ENCODE measurements at regions not wholly inside any gene's neighbourhood (a gene's known extent, or its start where the extent isn't known, plus 50 kb on each side); places are given as distances from the start of the nearest gene placed in this dataset.

GRCh38 chr2:114238910-114239559 is 203.4 kb upstream of the DPP10 start:
- Mint-ChIP-seq H3K4me3 (no peak overlapping the region), H3K4me1 (no peaks in the 10 kb centered on the region), H3K9me3 (peaks cover 2 to 5% of the 10 kb centered on the region in 2 donors), H3K36me3 (no peaks in the 10 kb centered on the region), H3K27ac (no peak overlapping the region), H3K27me3 (ENCODE audit: low read depth in 2 of 2) (peaks cover 0 to 2% of the 10 kb centered on the region in 2 donors)
- no peaks in the 10 kb centered on the region for H3K4me1 ChIP-seq (ENCODE audit: control insufficient read depth, insufficient read depth, low read length)
- no peaks in the 10 kb centered on the region for H3K27me3 ChIP-seq (ENCODE audit: control insufficient read depth, insufficient read depth, low read length)
- H3K9me3 ChIP-seq (ENCODE audit: control insufficient read depth, insufficient read depth, low read length): peaks cover 8% of the 10 kb centered on the region
- intact Hi-C loops (cut with micrococcal nuclease): no loop called here
- WGBS (ENCODE audit: insufficient coverage): 80% methylated on average over 1 of the region's 3 CpGs
- H3K36me3 ChIP-seq (ENCODE audit: control insufficient read depth, insufficient read depth, low read length): no peaks in the 10 kb centered on the region
- no peak for TF ChIP-seq CTCF (IDR thresholded peaks at IDR 0.05)
- ATAC-seq: no peak
- no peak overlapping the region for H3K4me3 ChIP-seq (ENCODE audit: low read length)
- H3K27ac ChIP-seq (ENCODE audit: low read length): no peak overlapping the region
- DNase-seq: no peak

GRCh38 chr2:114248648-114249047 is 193.8 kb upstream of the DPP10 start:
- Histone ChIP-seq H3K27ac (ENCODE audit: low read length) (no peak overlapping the region), H3K9me3 (ENCODE audit: control insufficient read depth, insufficient read depth, low read length) (no peaks in the 10 kb centered on the region), H3K27me3 (ENCODE audit: control insufficient read depth, insufficient read depth, low read length) (no peaks in the 10 kb centered on the region), H3K4me3 (ENCODE audit: low read length) (no peak overlapping the region), H3K36me3 (ENCODE audit: control insufficient read depth, insufficient read depth, low read length) (no peaks in the 10 kb centered on the region), H3K4me1 (ENCODE audit: control insufficient read depth, insufficient read depth, low read length) (no peaks in the 10 kb centered on the region)
- H3K9me3 Mint-ChIP-seq: peaks cover 0 to 3% of the 10 kb centered on the region in 2 donors
- H3K27me3 Mint-ChIP-seq (ENCODE audit: low read depth in 2 of 2): peaks cover 0 to 4% of the 10 kb centered on the region in 2 donors
- intact Hi-C loops (cut with micrococcal nuclease): no loop called here
- no peak for ATAC-seq
- no peak overlapping the region for H3K4me3 Mint-ChIP-seq
- H3K36me3 Mint-ChIP-seq: no peaks in the 10 kb centered on the region
- H3K4me1 Mint-ChIP-seq: no peaks in the 10 kb centered on the region
- 92% methylated on average over 2 of the region's 3 CpGs for WGBS (ENCODE audit: insufficient coverage)
- H3K27ac Mint-ChIP-seq: no peak overlapping the region
- no peak for DNase-seq
- no peak for TF ChIP-seq CTCF (IDR thresholded peaks at IDR 0.05)

- DNase-seq (no peak), ATAC-seq (no peak)
- peaks cover 0 to 7% of the 10 kb centered on the region in 2 donors for H3K27me3 Mint-ChIP-seq (ENCODE audit: low read depth in 2 of 2)
- H3K27ac ChIP-seq (ENCODE audit: low read length): no peak overlapping the region
- no peaks in the 10 kb centered on the region for H3K36me3 Mint-ChIP-seq
- H3K4me3 Mint-ChIP-seq: no peak overlapping the region
- WGBS (ENCODE audit: insufficient coverage): no CpG with 5 or more reads among the region's 1 CpG
- H3K9me3 ChIP-seq (ENCODE audit: control insufficient read depth, insufficient read depth, low read length): no peaks in the 10 kb centered on the region
- no peak for TF ChIP-seq CTCF (IDR thresholded peaks at IDR 0.05)
- peaks cover 0 to 3% of the 10 kb centered on the region in 2 donors for H3K9me3 Mint-ChIP-seq
- no peaks in the 10 kb centered on the region for H3K4me1 ChIP-seq (ENCODE audit: control insufficient read depth, insufficient read depth, low read length)
- no peak overlapping the region for H3K27ac Mint-ChIP-seq
- H3K4me1 Mint-ChIP-seq: no peaks in the 10 kb centered on the region
- no peaks in the 10 kb centered on the region for H3K36me3 ChIP-seq (ENCODE audit: control insufficient read depth, insufficient read depth, low read length)
- intact Hi-C loops (cut with micrococcal nuclease): no loop called here
- H3K27me3 ChIP-seq (ENCODE audit: control insufficient read depth, insufficient read depth, low read length): no peaks in the 10 kb centered on the region
- no peak overlapping the region for H3K4me3 ChIP-seq (ENCODE audit: low read length)
Measured at GRCh38 chr2:114252713-114253112, 189.7 kb upstream of the DPP10 start.

- Mint-ChIP-seq H3K9me3 (peaks cover 0 to 3% of the 10 kb centered on the region in 2 donors), H3K4me1 (no peaks in the 10 kb centered on the region), H3K4me3 (no peak overlapping the region), H3K36me3 (no peaks in the 10 kb centered on the region), H3K27me3 (ENCODE audit: low read depth in 2 of 2) (peaks cover 0 to 5% of the 10 kb centered on the region in 2 donors), H3K27ac (no peak overlapping the region)
- intact Hi-C loops (cut with micrococcal nuclease): no loop called here
- H3K9me3 ChIP-seq (ENCODE audit: control insufficient read depth, insufficient read depth, low read length): no peaks in the 10 kb centered on the region
- WGBS (ENCODE audit: insufficient coverage): no CpG with 5 or more reads among the region's 2 CpGs
- no peak overlapping the region for H3K27ac ChIP-seq (ENCODE audit: low read length)
- DNase-seq (no peak), ATAC-seq (no peak)
- no peak overlapping the region for H3K4me3 ChIP-seq (ENCODE audit: low read length)
- no peaks in the 10 kb centered on the region for H3K4me1 ChIP-seq (ENCODE audit: control insufficient read depth, insufficient read depth, low read length)
- TF ChIP-seq CTCF (IDR thresholded peaks at IDR 0.05): no peak
- H3K36me3 ChIP-seq (ENCODE audit: control insufficient read depth, insufficient read depth, low read length): no peaks in the 10 kb centered on the region
- H3K27me3 ChIP-seq (ENCODE audit: control insufficient read depth, insufficient read depth, low read length): no peaks in the 10 kb centered on the region
Measured at GRCh38 chr2:114254875-114255274, 187.6 kb upstream of the DPP10 start.

Measured in natural killer cell (primary cell).